ENCODE measurements at regions not wholly inside any gene's neighbourhood (a gene's known extent, or its start where the extent isn't known, plus 50 kb on each side); places are given as distances from the start of the nearest gene placed in this dataset.
"Not testable (repeated sequence)": the region's sequence is repeated elsewhere in the genome, so short reads cannot be mapped to it uniquely, and the experiment has no call there.

- FAIRE-seq (no peak), DNase-seq (ENCODE audit: low spot score) (no peak)
These were observed 55.7 kb downstream of the OR11H12 start for GRCh38 chr14:18656627-18657026.

GRCh38 chr14:18659892-18660584, 59.1 kb downstream of the OR11H12 start:
- DNase-seq (ENCODE audit: low spot score); FAIRE-seq: not testable (repeated sequence)

- FAIRE-seq: no peak
- DNase-seq (ENCODE audit: low spot score): no peak
These were observed 59.6 kb downstream of the OR11H12 start for GRCh38 chr14:18660585-18660922.

GRCh38 chr14:18667843-18668242, 66.9 kb downstream of the OR11H12 start:
- not testable (repeated sequence) for FAIRE-seq

GRCh38 chr14:18688346-18688745, 87.4 kb downstream of the OR11H12 start:
- FAIRE-seq (no peak), DNase-seq (ENCODE audit: low spot score) (peak; percentile 23)

More at GRCh38 chr14:18667843-18668242, 66.9 kb downstream of the OR11H12 start:
- DNase-seq (ENCODE audit: low spot score): not testable (repeated sequence)

All from RCC 7860 (cell line).